ENCODE measurements at regions not wholly inside any gene's neighbourhood (a gene's known extent, or its start where the extent isn't known, plus 50 kb on each side); places are given as distances from the start of the nearest gene placed in this dataset.

GRCh38 chr12:93164103-93164880 lies 213.4 kb upstream of the NUDT4 start:
- H3K27ac Mint-ChIP-seq = no peak overlapping the region
- TF ChIP-seq, protein P1, sequence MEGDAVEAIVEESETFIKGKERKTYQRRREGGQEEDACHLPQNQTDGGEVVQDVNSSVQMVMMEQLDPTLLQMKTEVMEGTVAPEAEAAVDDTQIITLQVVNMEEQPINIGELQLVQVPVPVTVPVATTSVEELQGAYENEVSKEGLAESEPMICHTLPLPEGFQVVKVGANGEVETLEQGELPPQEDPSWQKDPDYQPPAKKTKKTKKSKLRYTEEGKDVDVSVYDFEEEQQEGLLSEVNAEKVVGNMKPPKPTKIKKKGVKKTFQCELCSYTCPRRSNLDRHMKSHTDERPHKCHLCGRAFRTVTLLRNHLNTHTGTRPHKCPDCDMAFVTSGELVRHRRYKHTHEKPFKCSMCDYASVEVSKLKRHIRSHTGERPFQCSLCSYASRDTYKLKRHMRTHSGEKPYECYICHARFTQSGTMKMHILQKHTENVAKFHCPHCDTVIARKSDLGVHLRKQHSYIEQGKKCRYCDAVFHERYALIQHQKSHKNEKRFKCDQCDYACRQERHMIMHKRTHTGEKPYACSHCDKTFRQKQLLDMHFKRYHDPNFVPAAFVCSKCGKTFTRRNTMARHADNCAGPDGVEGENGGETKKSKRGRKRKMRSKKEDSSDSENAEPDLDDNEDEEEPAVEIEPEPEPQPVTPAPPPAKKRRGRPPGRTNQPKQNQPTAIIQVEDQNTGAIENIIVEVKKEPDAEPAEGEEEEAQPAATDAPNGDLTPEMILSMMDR (IDR thresholded peaks at IDR 0.05; ENCODE audit: unreplicated experiment) = no peak
- no peaks in the 10 kb centered on the region for H3K27me3 Mint-ChIP-seq

DNA sequence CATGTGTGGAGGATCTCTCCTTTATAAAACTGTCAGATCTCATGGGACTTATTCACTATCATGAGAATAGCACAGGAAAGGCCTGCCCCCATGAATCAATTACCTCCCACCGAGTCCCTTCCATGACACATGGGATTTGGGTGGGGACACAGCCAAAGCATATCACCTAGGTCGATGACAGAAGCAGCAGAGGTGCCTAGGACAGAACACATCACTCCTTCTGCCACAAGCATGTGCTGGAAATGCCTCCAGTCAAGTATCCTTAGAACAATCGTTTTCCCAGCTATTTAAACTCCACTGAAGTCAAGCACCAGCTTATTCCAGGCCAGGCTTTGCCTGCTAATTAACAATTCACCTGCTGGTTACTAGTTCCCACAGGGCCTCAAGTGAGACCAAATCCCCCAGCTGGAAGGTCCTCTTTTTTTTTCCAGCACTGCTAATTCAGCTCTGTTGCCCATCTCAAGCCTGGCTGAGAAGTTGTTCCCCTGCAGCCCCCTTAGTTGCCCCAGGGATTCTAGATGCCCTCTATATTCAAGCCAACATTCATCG lies 212.3 kb upstream of the NUDT4 start:
- Mint-ChIP-seq H3K4me3 (ENCODE audit: low read depth) (no peak overlapping the region), H3K27me3 (no peaks in the 10 kb centered on the region), H3K36me3 (ENCODE audit: insufficient read depth) (no peaks in the 10 kb centered on the region), H3K9me3 (ENCODE audit: low read depth) (no peaks in the 10 kb centered on the region), H3K4me1 (ENCODE audit: low read depth) (peaks cover 12% of the 10 kb centered on the region), H3K27ac (no peak overlapping the region)
- TF ChIP-seq, protein P1 (IDR thresholded peaks at IDR 0.05; ENCODE audit: unreplicated experiment) = no peak
- DNase-seq (ENCODE audit: low spot score, unreplicated experiment) = no peak

More at GRCh38 chr12:93164103-93164880, 213.4 kb upstream of the NUDT4 start:
- H3K4me3 Mint-ChIP-seq (ENCODE audit: low read depth) = no peak overlapping the region
- H3K9me3 Mint-ChIP-seq (ENCODE audit: low read depth) = no peaks in the 10 kb centered on the region
- H3K36me3 Mint-ChIP-seq (ENCODE audit: insufficient read depth) = no peaks in the 10 kb centered on the region
- no peak for DNase-seq (ENCODE audit: low spot score, unreplicated experiment)
- H3K4me1 Mint-ChIP-seq (ENCODE audit: low read depth) = peaks cover 12% of the 10 kb centered on the region

GRCh38 chr12:93166541-93167307 lies 211.0 kb upstream of the NUDT4 start:
- TF ChIP-seq, protein P1 (IDR thresholded peaks at IDR 0.05; ENCODE audit: unreplicated experiment) = no peak
- Mint-ChIP-seq H3K27me3 (no peaks in the 10 kb centered on the region), H3K9me3 (ENCODE audit: low read depth) (no peaks in the 10 kb centered on the region), H3K27ac (no peak overlapping the region), H3K4me1 (ENCODE audit: low read depth) (peaks cover 12% of the 10 kb centered on the region), H3K4me3 (ENCODE audit: low read depth) (no peak overlapping the region), H3K36me3 (ENCODE audit: insufficient read depth) (no peaks in the 10 kb centered on the region)
- no peak for DNase-seq (ENCODE audit: low spot score, unreplicated experiment)

DNA sequence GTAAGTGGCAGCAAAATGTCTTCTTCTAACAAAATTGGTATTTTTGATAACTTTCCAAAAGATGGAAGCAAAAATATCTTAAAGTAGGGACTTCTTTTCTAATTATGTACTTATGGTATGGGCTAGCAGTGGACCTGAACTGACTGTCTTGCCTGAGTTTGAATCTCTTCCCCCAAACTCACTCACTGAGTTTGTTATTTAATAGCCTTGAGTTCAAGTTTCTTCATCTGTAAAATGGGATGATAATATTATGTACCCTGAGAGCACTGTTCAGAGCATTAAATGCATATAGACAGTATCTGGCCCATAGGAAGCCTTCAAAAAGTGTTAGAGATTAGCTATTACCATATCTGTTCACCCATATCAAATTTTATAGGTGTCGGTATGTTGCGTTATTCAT lies 210.4 kb upstream of the NUDT4 start:
- Mint-ChIP-seq H3K4me1 (ENCODE audit: low read depth) (peaks cover 12% of the 10 kb centered on the region), H3K27ac (no peak overlapping the region), H3K27me3 (no peaks in the 10 kb centered on the region), H3K9me3 (ENCODE audit: low read depth) (no peaks in the 10 kb centered on the region), H3K4me3 (ENCODE audit: low read depth) (no peak overlapping the region), H3K36me3 (ENCODE audit: insufficient read depth) (no peaks in the 10 kb centered on the region)
- DNase-seq (ENCODE audit: low spot score, unreplicated experiment) = no peak
- TF ChIP-seq, protein P1 (IDR thresholded peaks at IDR 0.05; ENCODE audit: unreplicated experiment) = no peak

- Mint-ChIP-seq H3K27me3 (no peaks in the 10 kb centered on the region), H3K4me1 (ENCODE audit: low read depth) (peaks cover 12% of the 10 kb centered on the region), H3K27ac (no peak overlapping the region), H3K36me3 (ENCODE audit: insufficient read depth) (no peaks in the 10 kb centered on the region), H3K4me3 (ENCODE audit: low read depth) (peak overlapping the region; percentile 71), H3K9me3 (ENCODE audit: low read depth) (no peaks in the 10 kb centered on the region)
- no peak for DNase-seq (ENCODE audit: low spot score, unreplicated experiment)
- TF ChIP-seq, protein P1 (IDR thresholded peaks at IDR 0.05; ENCODE audit: unreplicated experiment) = no peak
Observed at GRCh38 chr12:93167841-93168492, 209.8 kb upstream of the NUDT4 start.

All from progenitor cell of endocrine pancreas (in vitro differentiated cells).